SK-N-SH treated with all-trans-retinoic acid at 6 μM for 48 hours (cell line): ENCODE measurements at regions not wholly inside any gene's neighbourhood (a gene's known extent, or its start where the extent isn't known, plus 50 kb on each side); places are given as distances from the start of the nearest gene placed in this dataset.
"Not testable (repeated sequence)": the region's sequence is repeated elsewhere in the genome, so short reads cannot be mapped to it uniquely, and the experiment has no call there.

Source experiments
- ATAC-seq: fragments of 200-7000 bp; cut with Tn5 transposase; 3 replicates; pipeline ENCODE4 v1.9.1; 2020; ENCODE audit warnings: mild to moderate bottlenecking, moderate library complexity
- BACH2 ChIP-seq: fragments of 250-450 bp; sonication (Bioruptor Pico); IDR thresholded peaks from 2 replicates; pipeline ENCODE4 v1.9.0; 2021; ENCODE audit warnings: mild to moderate bottlenecking, borderline replicate concordance
- CSDC2 ChIP-seq: fragments of 250-450 bp; sonication (Bioruptor Pico); IDR thresholded peaks from 2 replicates; pipeline ENCODE4 v1.5.0; 2020; ENCODE audit warnings: mild to moderate bottlenecking, moderate library complexity
- ESRRG ChIP-seq: fragments of 250-450 bp; sonication (Bioruptor Pico); IDR thresholded peaks from 2 replicates; pipeline ENCODE4 v1.6.1; 2021; ENCODE audit warnings: mild to moderate bottlenecking
- GLIS3 ChIP-seq: fragments of 250-450 bp; sonication (Bioruptor Pico); IDR thresholded peaks from 2 replicates; pipeline ENCODE4 v1.5.0; 2020; ENCODE audit warnings: mild to moderate bottlenecking, moderate library complexity
- ISL1 ChIP-seq: fragments of 250-450 bp; sonication (Bioruptor Pico); IDR thresholded peaks from 2 replicates; pipeline ENCODE4 v2.1.2; 2022; ENCODE audit warnings: mild to moderate bottlenecking, moderate library complexity
- OSR1 ChIP-seq: fragments of 250-450 bp; sonication (Bioruptor Pico); IDR thresholded peaks from 2 replicates; pipeline ENCODE4 v1.8.0; 2022; ENCODE audit warnings: moderate library complexity, mild to moderate bottlenecking, inconsistent platforms
- PPARA ChIP-seq: fragments of 250-450 bp; sonication (Bioruptor Pico); IDR thresholded peaks from 2 replicates; pipeline ENCODE4 v1.5.0; 2020; ENCODE audit warnings: mild to moderate bottlenecking, borderline replicate concordance
- RARB ChIP-seq: fragments of 250-450 bp; sonication (Bioruptor Pico); IDR thresholded peaks from 2 replicates; pipeline ENCODE4 v1.8.0; 2021; ENCODE audit warnings: mild to moderate bottlenecking, moderate library complexity
- SNAI2 ChIP-seq: fragments of 250-450 bp; sonication (Bioruptor Pico); IDR thresholded peaks from 2 replicates; pipeline ENCODE4 v1.5.0; 2020; ENCODE audit warnings: mild to moderate bottlenecking, moderate library complexity
- TCF4 ChIP-seq: fragments of 250-450 bp; sonication (Bioruptor Pico); IDR thresholded peaks from 2 replicates; pipeline ENCODE4 v1.8.0; 2021; ENCODE audit warnings: mild to moderate bottlenecking, moderate library complexity, borderline replicate concordance
- TOX ChIP-seq: fragments of 250-450 bp; sonication (Bioruptor Pico); IDR thresholded peaks from 2 replicates; pipeline ENCODE4 v1.8.0; 2021; ENCODE audit warnings: mild to moderate bottlenecking, moderate library complexity, borderline replicate concordance
- ZC3H10 ChIP-seq: fragments of 250-450 bp; sonication (Bioruptor Pico); IDR thresholded peaks from 2 replicates; pipeline ENCODE4 v1.5.1; 2021; ENCODE audit warnings: mild to moderate bottlenecking, moderate library complexity
- ZFP3 ChIP-seq: fragments of 250-450 bp; sonication (Bioruptor Pico); IDR thresholded peaks from 2 replicates; pipeline ENCODE4 v1.5.0; 2020; ENCODE audit warnings: mild to moderate bottlenecking, moderate library complexity
- ZFP30 ChIP-seq: fragments of 450-650 bp; formaldehyde crosslinking; IDR thresholded peaks from 2 replicates; pipeline ENCODE4 v1.5.0; 2022; ENCODE audit warnings: mild to moderate bottlenecking, moderate library complexity
- ZNF70 ChIP-seq: fragments of 450-650 bp; formaldehyde crosslinking; IDR thresholded peaks from 2 replicates; pipeline ENCODE4 v1.5.0; 2020; ENCODE audit warnings: mild to moderate bottlenecking, moderate library complexity
- ZNF8 ChIP-seq: fragments of 450-650 bp; formaldehyde crosslinking; IDR thresholded peaks from 2 replicates; pipeline ENCODE4 v1.5.0; 2020; ENCODE audit warnings: mild to moderate bottlenecking, moderate library complexity
- TF ChIP-seq, protein P1 (sequence below): fragments of 250-450 bp; sonication (Bioruptor Pico); IDR thresholded peaks from 2 replicates; pipeline ENCODE4 v1.5.1; 2020; ENCODE audit warnings: low read depth, mild to moderate bottlenecking, moderate library complexity
- TF ChIP-seq, protein P2 (sequence below): fragments of 250-450 bp; sonication (Bioruptor Pico); IDR thresholded peaks from 2 replicates; pipeline ENCODE4 v1.8.0; 2021; ENCODE audit warnings: low read depth, mild to moderate bottlenecking, moderate library complexity, borderline replicate concordance
- TF ChIP-seq, protein P3 (sequence below): fragments of 250-450 bp; sonication (Bioruptor Pico); IDR thresholded peaks from 2 replicates; pipeline ENCODE4 v1.8.0; 2020; ENCODE audit warnings: mild to moderate bottlenecking, moderate library complexity, borderline replicate concordance
- TF ChIP-seq, protein P4 (sequence below): fragments of 250-450 bp; sonication (Bioruptor Pico); IDR thresholded peaks from 2 replicates; pipeline ENCODE4 v1.5.0; 2020; ENCODE audit warnings: mild to moderate bottlenecking, moderate library complexity
- TF ChIP-seq, protein P5 (sequence below): fragments of 250-450 bp; sonication (Bioruptor Pico); IDR thresholded peaks from 2 replicates; pipeline ENCODE4 v1.5.1; 2021; ENCODE audit warnings: mild to moderate bottlenecking, moderate library complexity

DNA sequence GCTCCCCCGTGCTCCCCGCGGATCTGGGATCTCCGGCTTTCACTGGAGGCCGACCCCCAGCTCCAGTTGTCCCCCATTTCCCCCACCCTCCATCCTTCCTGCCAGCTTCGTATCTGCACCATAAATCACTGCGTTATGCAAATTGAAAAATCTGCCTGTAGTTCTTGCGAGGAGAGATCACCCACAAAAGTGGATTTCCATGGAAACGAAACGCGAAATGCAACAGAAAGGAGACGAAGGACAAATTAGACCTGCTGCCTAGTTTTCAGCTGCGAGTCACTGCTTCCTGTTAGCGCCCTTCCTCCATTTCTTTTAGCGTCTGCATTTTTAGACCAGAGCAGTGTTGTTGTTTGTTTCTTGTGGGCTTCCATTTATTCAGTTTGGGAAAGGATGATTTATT, 127.1 kb upstream of the ATP10A start (continued):
- TF ChIP-seq ZC3H10 (CRISPR knock-in tag): no peak
- TF ChIP-seq CSDC2 (CRISPR knock-in tag): no peak
- TF ChIP-seq ZFP30 (CRISPR knock-in tag): no peak

DNA sequence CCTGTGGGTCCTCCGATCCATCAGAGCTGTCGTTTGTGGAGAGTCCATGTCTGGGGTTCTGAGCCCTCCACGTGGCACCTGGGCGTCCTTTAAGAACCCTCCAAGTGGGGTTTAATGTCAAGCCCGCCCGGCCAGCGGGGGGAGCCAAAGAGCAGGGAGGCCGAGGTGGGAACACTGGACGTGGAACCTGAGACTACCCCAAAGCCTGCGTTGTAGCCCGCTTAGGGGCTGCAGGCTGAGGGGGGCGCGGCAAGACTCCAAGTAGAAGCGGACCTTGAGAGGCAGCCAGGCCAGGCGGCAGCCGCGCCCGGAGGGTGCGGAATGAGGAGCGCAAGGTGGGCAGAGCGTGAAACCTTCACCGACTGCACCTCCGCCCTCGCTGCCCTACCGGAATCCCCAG, 126.2 kb upstream of the ATP10A start:
- no peak for TF ChIP-seq ZFP3 (CRISPR knock-in tag)
- TF ChIP-seq GLIS3: no peak
- no peak for TF ChIP-seq ZC3H10 (CRISPR knock-in tag)
- TF ChIP-seq, protein P1, sequence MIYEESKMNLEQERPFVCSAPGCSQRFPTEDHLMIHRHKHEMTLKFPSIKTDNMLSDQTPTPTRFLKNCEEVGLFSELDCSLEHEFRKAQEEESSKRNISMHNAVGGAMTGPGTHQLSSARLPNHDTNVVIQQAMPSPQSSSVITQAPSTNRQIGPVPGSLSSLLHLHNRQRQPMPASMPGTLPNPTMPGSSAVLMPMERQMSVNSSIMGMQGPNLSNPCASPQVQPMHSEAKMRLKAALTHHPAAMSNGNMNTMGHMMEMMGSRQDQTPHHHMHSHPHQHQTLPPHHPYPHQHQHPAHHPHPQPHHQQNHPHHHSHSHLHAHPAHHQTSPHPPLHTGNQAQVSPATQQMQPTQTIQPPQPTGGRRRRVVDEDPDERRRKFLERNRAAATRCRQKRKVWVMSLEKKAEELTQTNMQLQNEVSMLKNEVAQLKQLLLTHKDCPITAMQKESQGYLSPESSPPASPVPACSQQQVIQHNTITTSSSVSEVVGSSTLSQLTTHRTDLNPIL (CRISPR knock-in tag): no peak
- no peak for TF ChIP-seq TOX (CRISPR knock-in tag)
- no peak for TF ChIP-seq ZNF70
- TF ChIP-seq, protein P2, sequence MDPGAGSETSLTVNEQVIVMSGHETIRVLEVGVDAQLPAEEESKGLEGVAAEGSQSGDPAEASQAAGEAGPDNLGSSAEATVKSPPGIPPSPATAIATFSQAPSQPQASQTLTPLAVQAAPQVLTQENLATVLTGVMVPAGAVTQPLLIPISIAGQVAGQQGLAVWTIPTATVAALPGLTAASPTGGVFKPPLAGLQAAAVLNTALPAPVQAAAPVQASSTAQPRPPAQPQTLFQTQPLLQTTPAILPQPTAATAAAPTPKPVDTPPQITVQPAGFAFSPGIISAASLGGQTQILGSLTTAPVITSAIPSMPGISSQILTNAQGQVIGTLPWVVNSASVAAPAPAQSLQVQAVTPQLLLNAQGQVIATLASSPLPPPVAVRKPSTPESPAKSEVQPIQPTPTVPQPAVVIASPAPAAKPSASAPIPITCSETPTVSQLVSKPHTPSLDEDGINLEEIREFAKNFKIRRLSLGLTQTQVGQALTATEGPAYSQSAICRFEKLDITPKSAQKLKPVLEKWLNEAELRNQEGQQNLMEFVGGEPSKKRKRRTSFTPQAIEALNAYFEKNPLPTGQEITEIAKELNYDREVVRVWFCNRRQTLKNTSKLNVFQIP: no peak
- no peak for TF ChIP-seq ZNF8 (CRISPR knock-in tag)
- TF ChIP-seq SNAI2: no peak
- TF ChIP-seq OSR1 (CRISPR knock-in tag): no peak
- no peak for TF ChIP-seq ESRRG
- TF ChIP-seq TCF4 (CRISPR knock-in tag): no peak
- no peak for TF ChIP-seq ISL1
- TF ChIP-seq RARB (CRISPR knock-in tag): no peak
- no peak for TF ChIP-seq BACH2 (CRISPR knock-in tag)
- TF ChIP-seq CSDC2 (CRISPR knock-in tag): no peak
- no peak for TF ChIP-seq ZFP30 (CRISPR knock-in tag)
- TF ChIP-seq, protein P3, sequence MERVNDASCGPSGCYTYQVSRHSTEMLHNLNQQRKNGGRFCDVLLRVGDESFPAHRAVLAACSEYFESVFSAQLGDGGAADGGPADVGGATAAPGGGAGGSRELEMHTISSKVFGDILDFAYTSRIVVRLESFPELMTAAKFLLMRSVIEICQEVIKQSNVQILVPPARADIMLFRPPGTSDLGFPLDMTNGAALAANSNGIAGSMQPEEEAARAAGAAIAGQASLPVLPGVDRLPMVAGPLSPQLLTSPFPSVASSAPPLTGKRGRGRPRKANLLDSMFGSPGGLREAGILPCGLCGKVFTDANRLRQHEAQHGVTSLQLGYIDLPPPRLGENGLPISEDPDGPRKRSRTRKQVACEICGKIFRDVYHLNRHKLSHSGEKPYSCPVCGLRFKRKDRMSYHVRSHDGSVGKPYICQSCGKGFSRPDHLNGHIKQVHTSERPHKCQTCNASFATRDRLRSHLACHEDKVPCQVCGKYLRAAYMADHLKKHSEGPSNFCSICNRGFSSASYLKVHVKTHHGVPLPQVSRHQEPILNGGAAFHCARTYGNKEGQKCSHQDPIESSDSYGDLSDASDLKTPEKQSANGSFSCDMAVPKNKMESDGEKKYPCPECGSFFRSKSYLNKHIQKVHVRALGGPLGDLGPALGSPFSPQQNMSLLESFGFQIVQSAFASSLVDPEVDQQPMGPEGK (CRISPR knock-in tag): no peak
- no peak for ATAC-seq

DNA sequence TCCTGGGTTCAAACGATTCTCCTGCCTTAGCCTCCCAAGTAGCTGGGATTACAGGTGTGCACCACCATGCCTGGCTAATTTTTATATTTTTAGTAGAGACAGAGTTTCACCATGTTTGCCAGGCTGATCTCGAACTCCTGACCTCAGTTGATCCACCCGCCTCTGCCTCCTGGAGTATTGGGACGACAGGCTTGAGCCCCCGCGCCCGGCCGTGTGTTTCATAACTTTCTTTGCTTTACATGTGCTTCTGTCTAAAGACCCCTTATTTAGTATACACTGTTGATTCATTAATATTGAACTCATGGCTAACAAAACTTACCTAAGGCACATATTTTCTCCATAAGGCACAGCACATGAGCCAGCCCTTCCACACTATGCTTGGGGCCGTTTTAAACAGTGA, 125.6 kb upstream of the ATP10A start:
- ATAC-seq: not testable (repeated sequence)

DNA sequence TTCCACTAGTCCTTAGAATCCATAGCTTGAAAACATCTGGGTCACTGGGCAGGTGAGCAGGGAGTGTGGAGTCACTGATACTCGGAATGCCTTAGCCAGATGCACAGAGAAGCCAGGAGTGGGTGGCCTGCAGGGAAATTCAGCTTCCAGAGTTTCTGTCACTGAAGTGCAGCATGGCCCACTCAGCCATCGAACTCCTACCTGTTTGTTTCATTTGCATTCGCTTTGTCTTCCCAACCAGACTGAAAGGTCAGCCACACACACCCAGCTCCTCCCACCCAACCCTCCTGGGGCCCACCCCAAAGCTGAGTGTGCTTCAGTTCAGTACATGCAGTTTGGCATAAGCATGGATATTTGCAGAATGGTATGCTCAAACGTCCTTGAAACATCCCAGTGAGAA, 124.5 kb upstream of the ATP10A start:
- ATAC-seq: no peak
- TF ChIP-seq CSDC2 (CRISPR knock-in tag) (no peak), RARB (CRISPR knock-in tag) (no peak), TOX (CRISPR knock-in tag) (no peak), ZNF8 (CRISPR knock-in tag) (no peak), ZFP3 (CRISPR knock-in tag) (no peak), ZC3H10 (CRISPR knock-in tag) (no peak), GLIS3 (no peak), BACH2 (CRISPR knock-in tag) (no peak), TCF4 (CRISPR knock-in tag) (no peak), OSR1 (CRISPR knock-in tag) (no peak), ZNF70 (no peak), ISL1 (no peak), ZFP30 (CRISPR knock-in tag) (no peak), PPARA (CRISPR knock-in tag) (no peak), SNAI2 (no peak), ESRRG (no peak)
- TF ChIP-seq, protein P4, sequence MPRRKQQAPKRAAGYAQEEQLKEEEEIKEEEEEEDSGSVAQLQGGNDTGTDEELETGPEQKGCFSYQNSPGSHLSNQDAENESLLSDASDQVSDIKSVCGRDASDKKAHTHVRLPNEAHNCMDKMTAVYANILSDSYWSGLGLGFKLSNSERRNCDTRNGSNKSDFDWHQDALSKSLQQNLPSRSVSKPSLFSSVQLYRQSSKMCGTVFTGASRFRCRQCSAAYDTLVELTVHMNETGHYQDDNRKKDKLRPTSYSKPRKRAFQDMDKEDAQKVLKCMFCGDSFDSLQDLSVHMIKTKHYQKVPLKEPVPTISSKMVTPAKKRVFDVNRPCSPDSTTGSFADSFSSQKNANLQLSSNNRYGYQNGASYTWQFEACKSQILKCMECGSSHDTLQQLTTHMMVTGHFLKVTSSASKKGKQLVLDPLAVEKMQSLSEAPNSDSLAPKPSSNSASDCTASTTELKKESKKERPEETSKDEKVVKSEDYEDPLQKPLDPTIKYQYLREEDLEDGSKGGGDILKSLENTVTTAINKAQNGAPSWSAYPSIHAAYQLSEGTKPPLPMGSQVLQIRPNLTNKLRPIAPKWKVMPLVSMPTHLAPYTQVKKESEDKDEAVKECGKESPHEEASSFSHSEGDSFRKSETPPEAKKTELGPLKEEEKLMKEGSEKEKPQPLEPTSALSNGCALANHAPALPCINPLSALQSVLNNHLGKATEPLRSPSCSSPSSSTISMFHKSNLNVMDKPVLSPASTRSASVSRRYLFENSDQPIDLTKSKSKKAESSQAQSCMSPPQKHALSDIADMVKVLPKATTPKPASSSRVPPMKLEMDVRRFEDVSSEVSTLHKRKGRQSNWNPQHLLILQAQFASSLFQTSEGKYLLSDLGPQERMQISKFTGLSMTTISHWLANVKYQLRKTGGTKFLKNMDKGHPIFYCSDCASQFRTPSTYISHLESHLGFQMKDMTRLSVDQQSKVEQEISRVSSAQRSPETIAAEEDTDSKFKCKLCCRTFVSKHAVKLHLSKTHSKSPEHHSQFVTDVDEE (CRISPR knock-in tag): no peak
- TF ChIP-seq, protein P3 (CRISPR knock-in tag): no peak
- TF ChIP-seq, protein P5, sequence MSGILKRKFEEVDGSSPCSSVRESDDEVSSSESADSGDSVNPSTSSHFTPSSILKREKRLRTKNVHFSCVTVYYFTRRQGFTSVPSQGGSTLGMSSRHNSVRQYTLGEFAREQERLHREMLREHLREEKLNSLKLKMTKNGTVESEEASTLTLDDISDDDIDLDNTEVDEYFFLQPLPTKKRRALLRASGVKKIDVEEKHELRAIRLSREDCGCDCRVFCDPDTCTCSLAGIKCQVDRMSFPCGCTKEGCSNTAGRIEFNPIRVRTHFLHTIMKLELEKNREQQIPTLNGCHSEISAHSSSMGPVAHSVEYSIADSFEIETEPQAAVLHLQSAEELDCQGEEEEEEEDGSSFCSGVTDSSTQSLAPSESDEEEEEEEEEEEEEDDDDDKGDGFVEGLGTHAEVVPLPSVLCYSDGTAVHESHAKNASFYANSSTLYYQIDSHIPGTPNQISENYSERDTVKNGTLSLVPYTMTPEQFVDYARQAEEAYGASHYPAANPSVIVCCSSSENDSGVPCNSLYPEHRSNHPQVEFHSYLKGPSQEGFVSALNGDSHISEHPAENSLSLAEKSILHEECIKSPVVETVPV (CRISPR knock-in tag): no peak
- TF ChIP-seq, protein P2: no peak
